Osteocyte (in vitro differentiated cells): ENCODE measurements at regions not wholly inside any gene's neighbourhood (a gene's known extent, or its start where the extent isn't known, plus 50 kb on each side); places are given as distances from the start of the nearest gene placed in this dataset.

Experiments used
- DNase-seq: peaks from one replicate; pipeline ENCODE4 v3.0.0; 2021; ENCODE audit warnings: mixed read lengths; ENCODE audit not compliant: unreplicated experiment; ENCODE audit errors: extremely low spot score
- H3K27ac Mint-ChIP-seq: one replicate; pipeline ENCODE4 v1.8.0; 2021; ENCODE audit warnings: mild to moderate bottlenecking, mixed read lengths; ENCODE audit not compliant: unreplicated experiment
- H3K27me3 Mint-ChIP-seq: one replicate; pipeline ENCODE4 v1.8.0; 2021; ENCODE audit warnings: mixed read lengths; ENCODE audit not compliant: unreplicated experiment
- H3K36me3 Mint-ChIP-seq: one replicate; pipeline ENCODE4 v1.8.0; 2021; ENCODE audit warnings: mixed read lengths; ENCODE audit not compliant: unreplicated experiment
- H3K4me1 Mint-ChIP-seq: one replicate; pipeline ENCODE4 v1.8.0; 2021; ENCODE audit warnings: mixed read lengths; ENCODE audit not compliant: unreplicated experiment
- H3K4me3 Mint-ChIP-seq: one replicate; pipeline ENCODE4 v1.8.0; 2021; ENCODE audit warnings: mild to moderate bottlenecking, moderate library complexity, mixed read lengths; ENCODE audit not compliant: unreplicated experiment
- H3K9me3 Mint-ChIP-seq: one replicate; pipeline ENCODE4 v1.8.0; 2021; ENCODE audit warnings: mixed read lengths; ENCODE audit not compliant: unreplicated experiment
- CTCF ChIP-seq: fragments of 200-600 bp; sonication (generic); IDR thresholded peaks from 2 replicates; pipeline ENCODE4 v1.5.0; 2021; ENCODE audit warnings: antibody characterized with exemption, mild to moderate bottlenecking, moderate library complexity

GRCh38 chr5:18036531-18036930, 402.3 kb downstream of the TAF11L14 start:
- TF ChIP-seq CTCF: no peak
- Mint-ChIP-seq H3K4me1 (peaks cover 3% of the 10 kb centered on the region), H3K4me3 (no peak overlapping the region), H3K27me3 (no peaks in the 10 kb centered on the region), H3K9me3 (no peaks in the 10 kb centered on the region), H3K36me3 (no peaks in the 10 kb centered on the region), H3K27ac (no peak overlapping the region)
- no peak for DNase-seq

GRCh38 chr5:18037718-18038117, 403.5 kb downstream of the TAF11L14 start:
- Mint-ChIP-seq H3K27ac (no peak overlapping the region), H3K36me3 (no peaks in the 10 kb centered on the region), H3K9me3 (no peaks in the 10 kb centered on the region), H3K27me3 (no peaks in the 10 kb centered on the region), H3K4me3 (no peak overlapping the region), H3K4me1 (peaks cover 2% of the 10 kb centered on the region)
- no peak for TF ChIP-seq CTCF
- no peak for DNase-seq

- TF ChIP-seq CTCF: no peak
These were observed 409.1 kb downstream of the TAF11L14 start for GRCh38 chr5:18043344-18043743.

GRCh38 chr5:18048449-18048848, 414.2 kb downstream of the TAF11L14 start:
- TF ChIP-seq CTCF: no peak
- Mint-ChIP-seq H3K27ac (no peak overlapping the region), H3K9me3 (no peaks in the 10 kb centered on the region), H3K27me3 (no peaks in the 10 kb centered on the region), H3K36me3 (no peaks in the 10 kb centered on the region), H3K4me3 (no peak overlapping the region), H3K4me1 (peaks cover 11% of the 10 kb centered on the region)
- no peak for DNase-seq

More at GRCh38 chr5:18043344-18043743, 409.1 kb downstream of the TAF11L14 start:
- Mint-ChIP-seq H3K27ac (no peak overlapping the region), H3K27me3 (no peaks in the 10 kb centered on the region), H3K4me3 (no peak overlapping the region), H3K4me1 (peaks cover 4% of the 10 kb centered on the region), H3K9me3 (no peaks in the 10 kb centered on the region), H3K36me3 (no peaks in the 10 kb centered on the region)
- no peak for DNase-seq

GRCh38 chr5:18050345-18050744, 416.1 kb downstream of the TAF11L14 start:
- H3K27ac Mint-ChIP-seq: no peak overlapping the region
- no peak for TF ChIP-seq CTCF

More at GRCh38 chr5:18050345-18050744, 416.1 kb downstream of the TAF11L14 start:
- H3K27me3 Mint-ChIP-seq: no peaks in the 10 kb centered on the region
- no peaks in the 10 kb centered on the region for H3K9me3 Mint-ChIP-seq
- H3K4me1 Mint-ChIP-seq: peaks cover 11% of the 10 kb centered on the region
- no peaks in the 10 kb centered on the region for H3K36me3 Mint-ChIP-seq
- no peak for DNase-seq
- no peak overlapping the region for H3K4me3 Mint-ChIP-seq
